ENCODE measurements at regions not wholly inside any gene's neighbourhood (a gene's known extent, or its start where the extent isn't known, plus 50 kb on each side); places are given as distances from the start of the nearest gene placed in this dataset.
"Not testable (repeated sequence)": the region's sequence is repeated elsewhere in the genome, so short reads cannot be mapped to it uniquely, and the experiment has no call there.

- DNase-seq: no peak
Observed at GRCh38 chr2:236632295-236633218, 62.9 kb downstream of the ACKR3 start.

GRCh38 chr2:236633219-236633570 lies 63.6 kb downstream of the ACKR3 start:
- DNase-seq: no peak

- no peak for DNase-seq
Observed at GRCh38 chr2:236633775-236634560, 64.3 kb downstream of the ACKR3 start.

GRCh38 chr2:236636261-236636660 lies 66.6 kb downstream of the ACKR3 start:
- DNase-seq: no peak

- no peak for DNase-seq
Observed at GRCh38 chr2:236636714-236637470, 67.3 kb downstream of the ACKR3 start.

- no peak for DNase-seq
Observed at GRCh38 chr2:236637686-236638569, 68.3 kb downstream of the ACKR3 start.

GRCh38 chr2:236638707-236639106 lies 69.1 kb downstream of the ACKR3 start:
- no peak for DNase-seq

- DNase-seq: no peak
Observed at GRCh38 chr2:236639461-236640235, 70.0 kb downstream of the ACKR3 start.

GRCh38 chr2:236641051-236641726 lies 71.6 kb downstream of the ACKR3 start:
- DNase-seq: no peak

- DNase-seq: no peak
Observed at GRCh38 chr2:236642125-236642524, 72.5 kb downstream of the ACKR3 start.

GRCh38 chr2:236642584-236643291 lies 73.1 kb downstream of the ACKR3 start:
- DNase-seq: no peak

- DNase-seq: no peak
Observed at GRCh38 chr2:236643480-236643879, 73.9 kb downstream of the ACKR3 start.

GRCh38 chr2:236644067-236644466 lies 74.4 kb downstream of the ACKR3 start:
- DNase-seq: no peak

GRCh38 chr2:236644502-236644911 lies 74.9 kb downstream of the ACKR3 start:
- no peak for DNase-seq

- DNase-seq: not testable (repeated sequence)
Observed at GRCh38 chr2:236645141-236645540, 75.5 kb downstream of the ACKR3 start.

- no peak for DNase-seq
Observed at GRCh38 chr2:236646441-236646840, 76.8 kb downstream of the ACKR3 start.

GRCh38 chr2:236646871-236647270 lies 77.2 kb downstream of the ACKR3 start:
- DNase-seq: no peak

GRCh38 chr2:236647621-236648020 lies 78.0 kb downstream of the ACKR3 start:
- DNase-seq: no peak

GRCh38 chr2:236653863-236654262 lies 84.2 kb downstream of the ACKR3 start:
- no peak for DNase-seq

GRCh38 chr2:236654496-236654895 lies 84.9 kb downstream of the ACKR3 start:
- DNase-seq: no peak

Measured in AML-193 (cell line).